ENCODE measurements at regions not wholly inside any gene's neighbourhood (a gene's known extent, or its start where the extent isn't known, plus 50 kb on each side); places are given as distances from the start of the nearest gene placed in this dataset.

DNA sequence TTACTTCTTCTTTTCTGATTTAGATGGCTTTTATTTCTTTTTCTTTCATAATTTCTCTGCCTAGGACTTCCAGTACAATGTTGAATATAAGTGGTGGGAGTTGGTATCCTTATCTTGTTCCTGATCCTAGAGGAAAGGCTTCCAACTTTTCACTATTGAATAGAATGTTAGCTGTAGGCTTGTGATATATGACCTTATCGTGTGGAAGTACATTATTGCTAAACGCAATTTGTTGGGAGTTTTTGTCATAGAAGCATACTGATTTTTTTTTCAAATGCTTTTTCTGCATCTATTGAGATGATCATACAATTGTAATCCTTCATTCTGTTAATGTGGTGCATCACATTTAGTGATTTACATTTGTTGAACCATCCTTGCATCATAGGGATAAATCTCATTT is 79.5 kb downstream of the FASLG start:
- ATAC-seq: no peak
- no peak overlapping the region for H3K27ac Mint-ChIP-seq
- peaks cover 4% of the 10 kb centered on the region for H3K4me1 Mint-ChIP-seq
- peaks cover 5% of the 10 kb centered on the region for H3K27me3 Mint-ChIP-seq
- no peak overlapping the region for H3K4me3 Mint-ChIP-seq
- no peaks in the 10 kb centered on the region for H3K36me3 Mint-ChIP-seq (ENCODE audit: low read depth)
- DNase-seq: no peak
- H3K9me3 ChIP-seq (ENCODE audit: control insufficient read depth, low read length, poor library complexity, severe bottlenecking): no peaks in the 10 kb centered on the region

DNA sequence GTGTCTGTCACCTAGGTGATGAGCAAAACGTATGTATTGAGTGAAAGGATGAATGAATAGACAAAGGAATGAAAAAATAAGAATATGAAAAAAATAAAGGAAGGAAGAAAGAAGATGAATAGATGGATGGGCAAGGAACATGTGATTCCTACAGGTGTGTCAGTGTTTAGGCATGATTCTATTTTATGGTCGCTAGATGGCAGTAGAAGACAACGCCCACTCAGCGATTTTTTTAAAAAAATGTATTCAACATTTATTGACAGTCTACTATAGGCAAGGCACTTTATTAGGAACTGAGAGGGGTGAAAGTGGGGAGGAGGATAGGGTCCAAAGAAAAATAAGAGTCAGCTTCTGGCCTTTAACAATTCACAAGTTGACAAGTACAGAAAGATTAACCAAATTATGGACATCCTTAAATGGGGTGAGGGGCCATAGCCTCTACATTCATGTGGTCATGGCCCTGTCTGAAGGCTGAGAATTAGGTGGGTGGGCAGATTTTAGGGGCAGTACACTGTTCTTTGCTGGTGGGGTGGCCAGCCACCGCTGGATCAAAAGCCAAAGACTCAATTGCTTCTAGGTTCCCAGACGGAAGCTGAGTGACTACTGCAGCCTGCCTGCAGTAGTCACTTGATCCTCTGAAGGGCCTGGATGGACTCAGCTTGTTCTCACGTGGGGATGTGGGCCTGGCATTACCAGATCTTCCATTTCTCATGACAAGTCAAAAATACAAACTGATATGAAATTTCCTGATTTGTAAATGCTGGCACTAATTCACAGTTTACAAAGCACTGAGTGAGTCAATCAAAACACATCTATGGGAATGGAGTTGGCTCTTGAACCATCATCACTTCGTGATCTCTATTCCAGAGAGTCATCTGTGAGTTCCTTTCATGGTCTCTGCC is 83.9 kb downstream of the FASLG start:
- Mint-ChIP-seq H3K36me3 (ENCODE audit: low read depth) (no peaks in the 10 kb centered on the region), H3K4me3 (no peak overlapping the region), H3K4me1 (peaks cover 30% of the 10 kb centered on the region), H3K27me3 (peaks cover 5% of the 10 kb centered on the region), H3K27ac (no peak overlapping the region)
- peak; percentile 48 for ATAC-seq
- H3K9me3 ChIP-seq (ENCODE audit: control insufficient read depth, low read length, poor library complexity, severe bottlenecking): no peaks in the 10 kb centered on the region
- no peak for DNase-seq

- no peak for DNase-seq
- H3K27me3 Mint-ChIP-seq: no peaks in the 10 kb centered on the region
These were observed 86.1 kb downstream of the FASLG start for GRCh38 chr1:172745014-172745413.

GRCh38 chr1:172746091-172746949 is 87.4 kb downstream of the FASLG start:
- peak overlapping the region; percentile 76 for H3K27ac Mint-ChIP-seq

More at GRCh38 chr1:172745014-172745413, 86.1 kb downstream of the FASLG start:
- Mint-ChIP-seq H3K4me3 (peak overlapping the region; percentile 74), H3K36me3 (ENCODE audit: low read depth) (no peaks in the 10 kb centered on the region), H3K4me1 (peaks cover 30% of the 10 kb centered on the region), H3K27ac (peak overlapping the region; percentile 76)
- ATAC-seq: peak; percentile 69
- no peaks in the 10 kb centered on the region for H3K9me3 ChIP-seq (ENCODE audit: control insufficient read depth, low read length, poor library complexity, severe bottlenecking)

GRCh38 chr1:172748201-172748600 is 89.3 kb downstream of the FASLG start:
- H3K27ac Mint-ChIP-seq: no peak overlapping the region
- ATAC-seq (no peak), DNase-seq (no peak)
- H3K9me3 ChIP-seq (ENCODE audit: control insufficient read depth, low read length, poor library complexity, severe bottlenecking): no peaks in the 10 kb centered on the region
- H3K36me3 Mint-ChIP-seq (ENCODE audit: low read depth): no peaks in the 10 kb centered on the region
- H3K27me3 Mint-ChIP-seq: peaks cover 6% of the 10 kb centered on the region
- H3K4me1 Mint-ChIP-seq: peaks cover 28% of the 10 kb centered on the region
- no peak overlapping the region for H3K4me3 Mint-ChIP-seq

More at GRCh38 chr1:172746091-172746949, 87.4 kb downstream of the FASLG start:
- H3K27me3 Mint-ChIP-seq: peaks cover 3% of the 10 kb centered on the region
- H3K4me1 Mint-ChIP-seq: peaks cover 31% of the 10 kb centered on the region
- no peak for DNase-seq
- peak overlapping the region; percentile 77 for H3K4me3 Mint-ChIP-seq
- no peaks in the 10 kb centered on the region for H3K36me3 Mint-ChIP-seq (ENCODE audit: low read depth)
- ATAC-seq: peak; percentile 89
- H3K9me3 ChIP-seq (ENCODE audit: control insufficient read depth, low read length, poor library complexity, severe bottlenecking): no peaks in the 10 kb centered on the region

DNA sequence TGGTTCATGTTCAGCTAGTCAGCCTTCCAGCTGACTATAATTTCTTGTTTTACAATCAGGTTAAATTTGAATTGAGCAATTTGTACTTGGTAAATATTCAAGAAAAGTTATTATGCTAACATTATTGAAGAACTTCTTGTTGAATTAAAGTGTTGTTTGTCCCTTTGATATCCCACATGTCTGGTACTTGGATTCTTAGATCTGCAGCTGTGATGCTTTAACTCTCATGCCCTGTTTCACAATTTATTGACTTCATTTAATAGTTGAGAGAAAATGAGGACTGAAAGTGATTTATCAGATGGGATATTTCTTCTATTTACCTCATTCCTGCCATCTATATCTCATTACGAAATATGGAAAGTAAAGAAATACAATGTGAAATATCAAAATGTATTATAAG is 92.8 kb downstream of the FASLG start:
- no peaks in the 10 kb centered on the region for H3K9me3 ChIP-seq (ENCODE audit: control insufficient read depth, low read length, poor library complexity, severe bottlenecking)
- no peak overlapping the region for H3K4me3 Mint-ChIP-seq
- no peak overlapping the region for H3K27ac Mint-ChIP-seq
- DNase-seq (no peak), ATAC-seq (no peak)
- peaks cover 22% of the 10 kb centered on the region for H3K27me3 Mint-ChIP-seq
- peaks cover 14% of the 10 kb centered on the region for H3K4me1 Mint-ChIP-seq
- no peaks in the 10 kb centered on the region for H3K36me3 Mint-ChIP-seq (ENCODE audit: low read depth)

GRCh38 chr1:172753964-172754363 is 95.1 kb downstream of the FASLG start:
- no peak overlapping the region for H3K27ac Mint-ChIP-seq
- DNase-seq: no peak
- H3K4me1 Mint-ChIP-seq: peaks cover 5% of the 10 kb centered on the region
- no peak overlapping the region for H3K4me3 Mint-ChIP-seq
- ATAC-seq: no peak
- H3K9me3 ChIP-seq (ENCODE audit: control insufficient read depth, low read length, poor library complexity, severe bottlenecking): no peaks in the 10 kb centered on the region
- H3K27me3 Mint-ChIP-seq: peaks cover 39% of the 10 kb centered on the region
- H3K36me3 Mint-ChIP-seq (ENCODE audit: low read depth): peaks cover 6% of the 10 kb centered on the region

GRCh38 chr1:172754609-172755008 is 95.7 kb downstream of the FASLG start:
- DNase-seq (no peak), ATAC-seq (no peak)
- Mint-ChIP-seq H3K27ac (no peak overlapping the region), H3K4me3 (no peak overlapping the region), H3K36me3 (ENCODE audit: low read depth) (peaks cover 6% of the 10 kb centered on the region), H3K27me3 (peaks cover 39% of the 10 kb centered on the region), H3K4me1 (peaks cover 5% of the 10 kb centered on the region)
- H3K9me3 ChIP-seq (ENCODE audit: control insufficient read depth, low read length, poor library complexity, severe bottlenecking): no peaks in the 10 kb centered on the region

GRCh38 chr1:172755099-172755498 is 96.2 kb downstream of the FASLG start:
- DNase-seq (no peak), ATAC-seq (no peak)
- H3K27me3 Mint-ChIP-seq: peaks cover 39% of the 10 kb centered on the region
- peaks cover 5% of the 10 kb centered on the region for H3K4me1 Mint-ChIP-seq
- no peak overlapping the region for H3K4me3 Mint-ChIP-seq
- no peak overlapping the region for H3K27ac Mint-ChIP-seq
- H3K36me3 Mint-ChIP-seq (ENCODE audit: low read depth): peaks cover 8% of the 10 kb centered on the region
- H3K9me3 ChIP-seq (ENCODE audit: control insufficient read depth, low read length, poor library complexity, severe bottlenecking): no peaks in the 10 kb centered on the region

DNA sequence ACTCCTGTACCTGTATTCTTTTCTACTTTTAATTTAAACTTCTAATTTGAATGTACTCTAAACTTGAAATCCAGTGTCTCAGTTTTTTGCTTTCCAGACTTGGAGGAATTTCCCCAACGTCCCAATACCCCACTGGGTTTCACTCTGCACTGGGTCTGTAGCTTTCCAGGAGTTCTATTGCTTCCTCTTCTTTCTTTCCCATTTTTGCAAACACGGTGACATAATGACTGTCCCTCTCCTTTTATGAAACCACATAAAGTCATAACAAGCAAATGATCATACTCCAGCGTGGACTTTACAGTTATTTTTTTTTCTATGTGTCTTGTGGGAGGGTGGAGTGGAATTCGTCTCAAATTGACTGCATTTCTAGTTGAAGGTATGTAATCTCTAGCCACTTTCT is 97.1 kb downstream of the FASLG start:
- Mint-ChIP-seq H3K36me3 (ENCODE audit: low read depth) (peaks cover 8% of the 10 kb centered on the region), H3K27ac (no peak overlapping the region), H3K27me3 (peaks cover 39% of the 10 kb centered on the region), H3K4me1 (peaks cover 4% of the 10 kb centered on the region), H3K4me3 (no peak overlapping the region)
- ATAC-seq (no peak), DNase-seq (no peak)
- H3K9me3 ChIP-seq (ENCODE audit: control insufficient read depth, low read length, poor library complexity, severe bottlenecking): no peaks in the 10 kb centered on the region

- ATAC-seq: no peak
- peaks cover 35% of the 10 kb centered on the region for H3K27me3 Mint-ChIP-seq
These were observed 99.4 kb downstream of the FASLG start for GRCh38 chr1:172758259-172758658.

GRCh38 chr1:172760121-172760520 is 101.2 kb downstream of the FASLG start:
- ATAC-seq (no peak), DNase-seq (no peak)
- Mint-ChIP-seq H3K27ac (no peak overlapping the region), H3K4me1 (peaks cover 2% of the 10 kb centered on the region), H3K36me3 (ENCODE audit: low read depth) (peaks cover 8% of the 10 kb centered on the region), H3K27me3 (peaks cover 39% of the 10 kb centered on the region), H3K4me3 (no peak overlapping the region)
- H3K9me3 ChIP-seq (ENCODE audit: control insufficient read depth, low read length, poor library complexity, severe bottlenecking): no peaks in the 10 kb centered on the region

More at GRCh38 chr1:172758259-172758658, 99.4 kb downstream of the FASLG start:
- H3K9me3 ChIP-seq (ENCODE audit: control insufficient read depth, low read length, poor library complexity, severe bottlenecking): no peaks in the 10 kb centered on the region
- Mint-ChIP-seq H3K4me1 (peaks cover 4% of the 10 kb centered on the region), H3K27ac (no peak overlapping the region), H3K4me3 (no peak overlapping the region), H3K36me3 (ENCODE audit: low read depth) (peaks cover 8% of the 10 kb centered on the region)
- DNase-seq: no peak
